Stimulated activated naive CD4-positive, alpha-beta T cell (primary cell): ENCODE measurements at regions not wholly inside any gene's neighbourhood (a gene's known extent, or its start where the extent isn't known, plus 50 kb on each side); places are given as distances from the start of the nearest gene placed in this dataset.
A peak's percentile ranks its signal among the peaks of the same experiment; 100 is the strongest.
"Not testable (repeated sequence)": the region's sequence is repeated elsewhere in the genome, so short reads cannot be mapped to it uniquely, and the experiment has no call there.

Source experiments
- DNase-seq, 6 experiments: peaks; one replicate each; lab custom pipeline; 2025; lab: John Stamatoyannopoulos, UW

DNA sequence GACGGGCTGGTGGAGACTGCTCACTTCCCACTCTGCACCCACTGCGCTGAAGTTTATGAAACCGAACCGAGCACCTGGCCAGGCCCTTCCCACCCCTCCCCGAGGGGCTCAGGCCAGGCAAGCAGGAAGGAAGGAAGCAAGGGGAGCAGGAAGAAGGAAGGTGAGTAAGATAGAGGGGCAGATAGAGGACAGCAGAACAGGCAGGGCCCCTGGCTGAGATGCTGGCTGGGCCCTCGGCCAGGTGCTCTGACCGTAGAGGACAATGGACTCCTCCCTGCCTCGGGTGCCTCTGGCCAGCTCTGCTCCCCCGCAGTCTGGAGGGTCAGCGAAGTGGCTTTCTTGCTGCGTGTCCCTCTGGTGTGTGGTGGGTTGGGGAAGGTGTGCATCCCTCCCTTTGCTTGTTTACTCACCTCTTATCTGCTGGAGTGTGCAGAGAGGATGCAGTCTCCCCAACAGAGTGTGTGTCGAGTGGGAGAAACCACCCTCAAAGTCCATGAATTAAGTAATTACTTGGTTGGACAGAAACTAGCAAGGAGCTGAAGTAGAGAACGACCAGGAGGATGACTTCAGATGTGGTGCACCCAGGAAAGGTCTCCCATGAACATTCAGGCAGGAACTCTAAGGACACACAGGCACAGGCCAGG lies 82.8 kb upstream of the PPP2R2D start:
- DNase-seq = no peak

DNA sequence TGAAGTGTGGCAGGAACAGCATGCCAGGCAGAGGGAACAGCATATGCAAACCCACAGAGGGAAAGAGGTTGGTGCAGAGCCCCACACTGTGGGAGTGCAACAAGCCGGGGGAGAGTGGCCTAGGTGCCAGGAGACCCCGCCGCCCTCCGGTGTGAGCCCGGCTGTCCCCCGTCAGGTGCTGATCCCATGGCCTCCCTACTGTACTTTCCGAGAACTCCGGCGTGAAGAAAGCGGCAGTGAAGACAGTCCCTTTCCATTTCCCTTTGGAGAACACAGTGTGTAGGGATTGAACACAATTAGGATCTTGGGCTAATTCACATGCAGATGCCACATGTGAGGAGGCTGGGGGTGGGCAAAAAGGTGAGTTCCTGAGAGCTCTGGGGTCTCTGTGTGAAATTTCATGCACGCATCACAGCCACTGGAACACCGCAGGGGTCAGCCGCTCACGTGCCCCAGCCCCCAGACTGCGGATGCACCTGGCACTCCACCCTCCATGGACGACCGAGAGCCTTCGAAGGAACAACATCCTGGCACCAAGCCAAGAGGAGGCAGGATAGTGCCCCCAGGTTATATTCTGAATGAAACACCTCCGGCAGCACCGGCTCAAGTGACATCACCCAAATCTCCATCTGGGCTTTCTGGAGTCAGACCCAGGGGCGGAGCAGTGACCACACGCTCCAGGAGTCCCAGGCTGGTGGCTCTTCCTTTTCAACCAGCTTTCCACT lies 82.1 kb upstream of the PPP2R2D start:
- DNase-seq = no peak

DNA sequence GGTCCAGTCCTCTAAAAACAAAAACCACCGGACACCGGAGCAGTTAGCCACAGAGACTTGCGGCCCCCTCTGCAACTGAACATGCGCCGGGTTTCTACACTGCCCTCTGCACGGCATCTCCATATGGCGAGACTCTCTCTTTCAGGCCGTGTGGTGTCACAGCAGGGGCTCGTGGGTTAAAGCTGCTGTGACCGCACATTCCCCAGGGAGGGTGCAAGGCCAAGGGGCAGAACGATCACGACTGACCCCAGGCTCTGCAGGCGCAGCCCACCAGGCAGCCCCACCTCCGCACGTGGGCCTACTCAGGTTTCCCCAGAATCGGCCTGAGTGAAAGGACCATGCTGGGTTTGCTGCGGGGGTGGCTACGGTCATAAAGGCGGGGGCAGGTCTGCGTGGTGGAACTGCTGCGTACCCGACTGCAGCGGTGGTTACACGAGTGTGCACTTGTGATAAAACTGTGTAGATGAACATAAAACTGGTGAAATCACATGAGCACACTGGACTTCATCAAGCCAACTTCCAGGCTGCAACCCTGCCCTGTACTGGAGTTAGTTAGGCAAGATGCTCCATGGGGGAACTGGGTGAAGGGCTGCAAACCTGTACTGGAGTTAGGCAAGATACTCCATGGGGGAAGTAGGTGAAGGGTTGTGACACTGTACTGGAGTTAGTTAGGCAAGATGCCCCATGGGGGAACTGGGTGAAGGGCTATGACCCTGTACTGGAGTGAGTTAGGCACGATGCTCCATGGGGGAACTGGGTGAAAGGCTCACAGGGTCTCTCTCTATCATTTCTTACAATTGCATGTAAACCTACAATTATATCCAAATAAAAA lies 81.4 kb upstream of the PPP2R2D start:
- DNase-seq = no peak

DNA sequence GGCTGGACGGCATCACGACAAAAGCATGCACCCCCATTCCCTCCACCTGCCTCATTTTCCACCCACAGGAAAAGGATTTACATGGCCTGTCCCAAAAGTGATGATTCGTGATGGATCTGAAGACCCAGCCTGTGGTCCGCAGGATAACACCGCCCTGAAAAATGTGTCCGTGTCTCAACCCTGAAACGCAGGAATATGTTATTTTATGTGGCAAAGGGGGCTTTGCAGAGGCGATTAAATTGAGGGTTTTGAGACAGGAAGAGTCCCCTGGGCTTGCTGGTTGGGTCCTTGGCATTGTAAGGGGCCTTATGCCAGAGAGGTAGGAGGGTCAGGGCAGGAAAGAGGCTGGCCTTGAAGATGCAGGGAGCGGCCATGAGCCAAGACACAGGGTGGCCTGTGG lies 80.2 kb upstream of the PPP2R2D start:
- DNase-seq = no peak

DNA sequence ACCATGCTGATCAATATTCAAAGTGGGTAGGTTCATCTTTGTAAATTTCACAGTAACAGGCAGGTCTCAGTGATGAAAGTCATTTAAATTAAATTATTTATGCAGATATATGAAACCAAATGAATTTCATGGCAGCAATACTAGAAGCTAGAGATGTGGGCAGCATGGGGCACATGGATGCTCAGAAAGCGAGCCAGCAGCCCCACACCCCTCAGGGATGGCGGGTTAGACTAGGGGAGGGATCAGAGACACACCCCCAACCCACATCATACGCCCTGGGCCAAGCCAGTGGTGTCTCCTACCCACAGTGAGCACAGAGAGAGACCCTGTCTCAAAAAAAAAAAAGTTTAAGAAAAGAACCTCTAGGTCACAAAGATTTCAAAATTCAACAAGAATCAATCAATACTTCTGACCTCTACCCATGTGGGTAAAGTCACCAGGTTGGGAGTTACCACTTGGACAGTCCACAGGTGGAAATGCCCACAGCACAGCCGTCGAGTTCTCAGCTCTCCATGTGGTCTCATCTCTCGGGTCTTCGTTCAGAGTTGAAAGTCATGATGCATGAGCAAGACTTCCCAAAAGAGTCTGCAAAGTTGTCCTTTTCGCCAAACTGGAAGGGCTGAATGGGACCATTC lies 79.3 kb upstream of the PPP2R2D start:
- no peak for DNase-seq

DNA sequence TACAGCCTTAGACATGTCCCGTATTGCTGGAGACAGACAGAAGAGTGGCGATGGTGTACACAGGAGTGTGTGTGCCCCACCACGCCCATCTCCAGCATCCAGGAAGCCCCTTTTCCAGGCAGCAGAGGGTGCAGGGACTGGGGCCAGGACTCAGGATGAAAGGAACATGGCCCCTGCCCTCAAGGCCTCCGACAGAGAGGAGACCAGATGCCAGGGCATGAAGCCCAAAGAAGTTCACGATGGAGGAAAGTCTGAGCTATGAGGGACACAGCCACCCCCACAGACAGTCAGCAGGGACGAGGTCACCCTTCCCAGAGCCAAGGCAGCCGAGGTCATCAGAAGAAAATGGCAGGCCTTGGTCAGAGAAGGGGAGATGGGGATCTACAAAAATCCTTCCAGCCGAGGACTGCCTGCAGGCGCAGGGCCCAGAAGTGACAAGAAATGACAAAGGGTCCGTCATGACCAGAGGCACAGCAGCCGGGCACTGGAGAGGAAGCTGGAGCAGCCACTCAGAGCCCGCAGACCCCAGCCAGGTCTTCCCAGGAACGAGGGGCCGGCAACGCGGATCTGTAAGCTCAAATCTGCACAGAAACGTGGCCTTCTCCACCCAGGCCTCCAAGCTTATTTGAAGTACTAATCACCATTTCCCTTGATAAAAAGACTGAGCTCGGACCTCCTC lies 78.7 kb upstream of the PPP2R2D start:
- no peak for DNase-seq

DNA sequence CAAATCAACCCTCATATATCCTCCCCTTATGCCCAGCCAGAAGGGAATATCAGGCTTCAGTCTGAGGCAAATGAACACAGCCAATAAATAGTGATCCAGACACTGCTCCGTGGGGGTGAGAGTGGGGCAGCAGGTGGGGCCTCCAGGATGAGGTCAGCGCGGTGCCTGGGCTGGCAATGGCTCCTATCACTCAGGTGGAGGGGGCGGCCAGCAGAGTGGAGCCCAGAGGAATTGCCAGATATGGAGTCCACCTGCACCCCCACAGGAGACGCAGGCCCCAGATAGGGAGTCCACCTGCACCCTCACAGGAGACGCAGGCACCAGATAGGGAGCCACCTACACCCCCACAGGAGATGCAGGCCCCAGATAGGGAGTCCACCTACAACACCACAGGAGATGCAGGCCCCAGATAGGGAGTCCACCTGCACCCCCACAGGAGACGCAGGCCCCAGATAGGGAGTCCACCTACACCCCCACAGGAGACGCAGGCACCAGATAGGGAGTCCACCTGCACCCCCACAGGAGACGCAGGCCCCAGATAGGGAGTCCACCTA lies 78.0 kb upstream of the PPP2R2D start:
- peak in 1 of 6 experiments; percentile 2 for DNase-seq

DNA sequence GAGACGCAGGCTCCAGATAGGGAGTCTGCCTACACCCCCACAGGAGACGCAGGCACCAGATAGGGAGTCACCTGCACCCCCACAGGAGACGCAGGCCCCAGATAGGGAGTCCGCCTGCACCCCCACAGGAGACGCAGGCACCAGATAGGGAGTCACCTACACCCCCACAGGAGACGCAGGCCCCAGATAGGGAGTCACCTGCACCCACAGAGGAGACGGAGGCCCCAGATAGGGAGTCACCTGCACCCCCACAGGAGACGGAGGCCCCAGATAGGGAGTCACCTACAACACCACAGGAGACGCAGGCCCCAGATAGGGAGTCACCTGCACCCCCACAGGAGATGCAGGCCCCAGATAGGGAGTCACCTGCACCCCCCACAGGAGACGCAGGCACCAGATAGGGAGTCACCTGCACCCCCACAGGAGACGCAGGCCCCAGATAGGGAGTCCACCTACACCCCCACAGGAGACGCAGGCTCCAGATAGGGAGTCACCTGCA lies 77.2 kb upstream of the PPP2R2D start:
- not testable (repeated sequence) for DNase-seq

DNA sequence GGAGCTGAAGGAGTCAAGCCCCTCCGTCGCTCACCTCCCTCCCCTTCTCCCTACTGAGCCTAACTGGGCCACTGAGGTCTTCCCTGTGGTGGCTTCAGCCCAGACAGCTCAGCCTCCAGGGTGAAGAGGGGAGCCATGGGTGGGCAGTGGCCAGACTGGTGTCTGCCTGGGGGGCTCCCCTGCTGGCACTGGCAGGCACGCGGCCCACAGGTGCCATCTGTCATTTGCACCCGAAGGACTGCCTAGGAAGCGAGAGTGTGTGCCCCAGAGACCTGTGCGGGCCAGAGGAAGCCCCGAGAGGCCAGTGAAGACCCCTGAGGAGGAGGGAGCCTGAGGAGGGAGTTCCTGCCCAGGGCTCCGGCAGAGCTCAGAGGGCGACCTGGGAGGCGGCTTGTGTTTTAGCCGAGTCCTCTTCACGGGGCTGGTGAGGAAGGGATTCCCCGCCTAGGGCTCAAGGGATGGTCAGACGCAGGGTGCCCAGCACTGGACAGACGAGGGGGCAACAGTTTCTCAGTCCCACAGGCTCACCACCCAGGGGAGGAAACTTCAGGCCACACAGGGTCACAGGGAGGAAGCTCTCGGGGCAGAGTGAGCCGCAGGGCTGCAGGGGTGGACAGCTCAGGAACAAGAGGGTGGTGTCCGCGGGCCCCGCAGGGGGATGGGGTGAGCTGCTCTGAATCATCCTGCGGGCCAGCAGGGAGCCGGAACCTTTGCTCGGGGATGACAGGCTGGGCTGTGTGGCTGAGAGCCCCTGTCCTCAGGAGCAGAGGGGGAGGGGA lies 76.2 kb upstream of the PPP2R2D start:
- no peak for DNase-seq

DNA sequence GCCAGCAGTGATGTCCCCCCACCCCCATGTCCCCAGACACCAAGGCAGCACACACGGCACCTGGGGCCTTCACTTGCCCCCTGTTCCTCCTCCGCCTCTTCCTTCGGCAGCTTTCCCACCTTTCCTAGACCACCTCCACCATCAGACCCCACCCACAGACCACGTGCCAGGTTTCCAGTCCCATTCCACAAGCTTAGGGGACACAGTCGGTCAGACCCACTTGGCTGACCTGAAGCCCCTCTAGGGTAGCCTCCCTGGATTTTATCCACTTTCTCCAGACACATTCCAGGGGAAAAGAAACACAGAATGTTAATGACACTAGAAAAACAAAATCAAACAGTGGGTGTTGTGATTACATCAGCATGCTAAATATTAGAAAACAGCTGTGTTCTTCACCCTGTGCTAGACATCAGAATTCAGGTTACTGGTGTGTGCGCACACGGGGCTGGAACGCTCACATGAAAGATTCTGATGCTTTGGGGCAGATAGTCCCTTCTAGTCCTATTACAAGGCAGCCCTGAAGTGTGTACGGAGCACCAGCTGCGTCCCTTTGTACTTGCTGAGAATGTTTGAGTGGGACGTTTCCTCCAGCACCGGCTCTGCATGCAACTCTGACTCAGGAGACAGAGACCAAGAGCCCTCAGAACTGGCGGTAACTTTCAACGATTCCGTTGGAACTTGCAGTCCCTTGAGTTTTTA lies 75.5 kb upstream of the PPP2R2D start:
- DNase-seq = no peak

DNA sequence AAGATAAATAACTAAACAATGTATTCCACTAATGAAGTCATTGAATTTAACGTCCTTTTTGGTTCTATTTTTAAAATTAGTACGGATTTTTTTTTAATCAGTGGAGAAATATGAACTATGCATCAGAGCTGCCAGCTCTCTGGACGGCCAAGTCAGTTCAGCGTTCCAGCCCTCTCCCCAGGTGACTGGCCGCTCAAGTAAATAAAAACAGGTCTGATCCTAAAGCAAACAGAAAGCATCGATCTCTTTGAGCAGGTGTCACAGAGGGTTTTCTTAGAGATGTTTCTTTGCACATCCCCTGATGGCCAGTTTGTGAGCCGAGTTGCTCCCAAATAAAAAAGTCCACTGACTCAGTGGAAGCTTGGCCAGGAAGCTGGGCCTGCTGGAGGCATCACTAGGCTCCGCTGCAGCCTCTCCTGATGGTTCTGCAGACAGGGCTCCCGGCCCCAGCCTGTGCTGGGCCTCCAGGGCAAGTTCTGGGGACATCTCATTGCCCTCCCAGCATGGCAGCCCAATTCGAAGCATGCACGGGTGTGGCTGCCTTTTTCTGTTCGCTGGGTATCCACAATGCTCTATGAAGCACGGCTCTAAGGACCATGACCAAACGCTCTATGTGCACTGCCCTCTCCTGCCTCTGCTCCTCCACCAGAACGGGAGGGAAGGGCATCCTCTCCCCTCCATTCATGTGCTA lies 74.7 kb upstream of the PPP2R2D start:
- no peak for DNase-seq

DNA sequence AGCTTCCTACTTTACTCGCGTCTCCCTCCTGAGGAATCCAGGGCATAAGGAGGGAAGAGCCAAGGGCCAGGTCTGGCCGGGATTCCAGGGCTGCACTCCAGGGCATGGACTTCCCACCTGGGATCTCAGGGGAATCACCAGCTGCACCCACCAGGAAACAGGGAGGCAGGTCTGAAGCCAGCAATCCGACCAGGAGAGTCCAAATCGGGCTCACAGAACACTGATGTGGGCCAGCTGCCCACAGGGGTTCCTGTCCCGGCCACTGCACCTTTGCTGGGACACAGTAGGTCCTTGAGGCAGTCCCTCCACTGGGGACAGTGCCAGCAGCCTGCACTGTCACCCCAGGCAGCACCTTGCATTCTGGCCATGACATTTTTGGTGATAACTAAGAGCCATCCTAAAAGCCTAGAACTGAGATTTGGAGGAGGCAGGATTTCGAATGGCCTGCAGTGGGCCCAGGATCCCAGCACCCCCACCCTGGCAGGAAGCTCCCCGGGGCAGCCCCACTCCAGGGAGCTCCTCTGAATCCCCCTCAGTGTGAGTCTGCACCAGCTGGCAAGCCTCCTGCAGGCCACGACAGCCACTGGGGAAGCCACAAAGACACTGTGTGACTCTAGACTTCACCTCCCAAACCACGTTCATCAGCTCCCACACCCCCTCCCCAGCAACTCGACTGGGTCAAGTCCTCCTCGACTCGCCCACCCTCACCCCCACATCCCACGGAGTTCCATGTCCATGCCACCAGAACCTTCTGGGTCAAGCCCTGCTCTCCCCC lies 71.5 kb upstream of the PPP2R2D start:
- DNase-seq = no peak

DNA sequence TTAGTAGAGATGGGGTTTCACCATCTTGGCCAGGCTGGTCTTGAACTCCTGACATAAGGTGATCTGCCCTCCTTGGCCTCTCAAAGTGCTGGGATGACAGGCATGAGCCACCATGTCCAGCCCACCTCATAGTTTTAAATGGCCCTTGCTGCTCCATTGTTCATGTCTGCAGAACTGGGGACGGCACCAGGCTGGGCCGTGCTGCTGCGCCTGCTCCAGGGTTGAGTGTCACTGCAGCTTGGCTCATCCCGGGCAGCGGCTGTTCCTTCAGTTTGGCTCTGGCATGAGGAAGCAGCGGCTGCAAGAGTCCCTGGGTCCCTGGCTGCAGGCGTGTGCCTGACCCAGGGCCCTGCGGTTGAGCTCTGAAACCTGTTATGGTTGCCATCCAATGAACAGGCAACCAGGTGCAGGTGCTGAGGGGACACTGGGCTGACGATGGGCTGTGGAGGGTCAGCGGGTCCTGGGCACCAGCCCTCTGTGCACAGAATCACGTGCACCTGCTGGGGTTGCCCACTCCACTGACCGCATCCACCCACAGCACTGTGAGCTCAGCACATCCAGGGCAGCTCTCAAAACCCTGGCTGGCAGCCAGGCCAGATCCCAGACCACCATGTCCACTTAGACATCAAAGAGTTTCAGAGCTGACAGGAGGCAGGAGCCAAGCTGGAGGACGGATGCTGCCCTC lies 70.2 kb upstream of the PPP2R2D start:
- DNase-seq = no peak

DNA sequence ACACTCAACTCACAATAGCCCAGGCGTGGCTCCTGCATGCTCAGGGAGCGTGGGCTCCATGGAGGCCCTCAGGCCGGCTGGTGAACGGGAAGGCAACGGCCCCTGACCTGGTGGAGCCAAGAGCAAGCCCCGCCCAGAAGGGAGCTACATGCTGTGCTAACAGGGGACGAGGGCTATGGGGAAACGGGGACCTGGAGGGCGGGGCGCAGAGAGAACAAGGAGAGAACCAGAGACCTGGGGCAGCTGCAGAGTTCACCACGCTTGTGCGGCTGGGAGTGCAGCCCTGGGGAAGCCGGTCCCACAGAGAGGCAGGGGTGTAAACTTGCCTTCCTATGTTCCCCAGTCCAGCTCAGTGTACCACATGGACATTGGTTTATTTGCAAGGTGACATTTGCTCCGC lies 69.2 kb upstream of the PPP2R2D start:
- DNase-seq = no peak

DNA sequence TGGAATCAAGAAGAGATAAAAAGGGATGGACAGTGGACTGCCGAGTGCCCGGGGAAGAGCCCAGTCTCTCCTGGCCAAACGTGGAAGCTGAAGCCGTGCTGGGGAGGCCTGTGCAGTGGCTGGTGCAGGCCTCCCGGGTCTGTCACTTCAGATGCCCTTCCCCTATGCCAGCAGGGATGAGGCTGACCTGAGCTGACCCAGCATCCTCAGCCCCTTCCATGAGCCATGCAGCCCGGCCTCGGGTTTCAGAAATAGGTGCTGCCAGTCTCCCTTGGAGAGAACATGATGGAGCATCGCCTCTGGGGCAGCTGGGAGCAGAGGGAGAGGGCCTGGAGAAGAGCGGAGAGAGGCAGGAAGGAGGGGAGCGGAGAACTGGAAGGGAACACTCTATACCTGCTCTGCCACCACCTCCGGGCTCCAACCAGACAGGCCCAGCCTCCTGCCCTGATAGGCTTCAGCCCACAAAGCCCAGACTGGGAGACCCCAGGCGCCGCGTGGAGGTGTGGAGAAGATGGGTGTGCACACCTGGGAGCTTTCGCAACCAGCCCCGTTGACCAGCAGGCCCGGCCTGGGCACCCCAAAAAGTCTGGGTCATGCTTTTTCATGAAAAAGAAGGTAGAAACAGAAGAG lies 68.6 kb upstream of the PPP2R2D start:
- DNase-seq = no peak

DNA sequence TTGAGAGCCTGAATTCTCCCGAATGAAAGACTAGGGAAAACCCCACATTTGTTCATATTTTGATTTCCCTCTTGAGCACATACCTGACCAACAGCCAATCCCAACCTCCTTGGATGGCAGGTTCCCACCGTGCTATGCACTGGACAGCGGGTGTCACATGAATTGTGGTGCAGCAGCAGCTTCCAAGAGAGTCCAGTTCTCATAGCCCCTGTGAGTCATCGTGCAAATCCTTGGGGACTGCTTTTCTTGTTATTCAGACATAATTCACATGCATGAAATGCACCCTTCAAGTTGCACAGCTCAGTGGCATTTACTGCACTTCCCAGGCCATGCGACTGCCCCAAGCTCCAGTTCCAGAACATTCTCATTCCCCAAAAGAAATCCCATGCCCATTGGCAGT lies 67.8 kb upstream of the PPP2R2D start:
- DNase-seq = no peak

DNA sequence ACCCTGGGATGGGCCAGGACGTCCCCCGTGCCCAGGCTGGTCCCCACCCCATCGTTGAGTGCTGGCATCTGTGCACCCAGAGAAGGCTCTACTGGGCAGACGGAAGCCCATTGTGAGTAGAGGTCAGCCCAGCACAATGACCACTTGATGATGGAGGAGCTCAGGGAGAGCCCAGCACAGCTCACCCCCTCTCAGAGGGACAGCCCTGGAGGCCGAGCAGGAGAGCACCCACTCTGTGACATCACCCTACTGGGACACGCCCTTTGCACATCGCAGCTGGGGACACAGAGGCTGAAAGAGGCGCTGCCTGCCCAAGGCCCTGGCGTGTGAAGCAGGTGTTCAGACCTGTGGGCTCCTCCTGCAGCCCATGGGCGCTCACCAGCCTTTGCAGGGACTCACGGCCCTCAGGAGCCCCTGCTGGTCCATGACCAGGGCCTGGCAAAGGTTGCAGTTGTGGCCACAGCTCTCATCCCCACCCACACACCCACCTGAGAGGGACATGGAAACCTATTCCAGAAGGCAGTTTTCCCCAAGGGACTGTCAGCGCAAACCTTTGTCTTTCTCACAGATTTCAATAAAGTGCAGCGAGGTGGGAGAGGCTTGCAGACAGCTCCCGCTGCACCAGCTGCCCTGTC lies 67.2 kb upstream of the PPP2R2D start:
- DNase-seq = no peak
